Astrocyte (in vitro differentiated cells and primary cell): ENCODE measurements at regions not wholly inside any gene's neighbourhood (a gene's known extent, or its start where the extent isn't known, plus 50 kb on each side); places are given as distances from the start of the nearest gene placed in this dataset.

Experiments used
- EZH2 ChIP-seq: IDR thresholded peaks from 2 replicates; pipeline ENCODE4 v1.6.1; 2012; ENCODE audit warnings: mild to moderate bottlenecking, low read length, inconsistent platforms; ENCODE audit not compliant: insufficient read depth
- TF ChIP-seq, protein P1 (sequence below): IDR thresholded peaks from 2 replicates; pipeline ENCODE4 v1.5.1; 2011; ENCODE audit warnings: low read depth, mild to moderate bottlenecking, inconsistent platforms, low read length, moderate library complexity; ENCODE audit not compliant: insufficient read depth

DNA sequence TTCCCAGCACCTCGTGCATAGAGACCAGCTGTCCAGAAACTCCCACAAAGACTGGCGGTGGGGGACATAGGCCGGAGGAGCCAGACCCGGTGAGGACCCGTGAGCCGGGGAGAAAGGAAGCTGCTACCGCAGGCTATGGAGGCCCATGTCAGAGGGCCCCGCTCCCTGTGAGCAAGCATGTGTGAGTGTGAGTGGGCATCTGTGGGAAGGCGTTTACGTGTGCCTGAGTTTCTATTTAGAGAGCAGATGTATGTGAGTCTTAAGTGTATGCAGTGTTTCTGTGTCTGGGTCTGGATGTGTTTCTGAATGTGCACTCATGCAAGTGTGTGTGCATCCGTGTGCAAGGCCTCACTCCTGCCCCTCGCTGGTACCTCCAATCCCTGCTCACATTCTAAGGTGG is 187.8 kb upstream of the RAB6C start:
- no peak for TF ChIP-seq EZH2
- TF ChIP-seq, protein P1, sequence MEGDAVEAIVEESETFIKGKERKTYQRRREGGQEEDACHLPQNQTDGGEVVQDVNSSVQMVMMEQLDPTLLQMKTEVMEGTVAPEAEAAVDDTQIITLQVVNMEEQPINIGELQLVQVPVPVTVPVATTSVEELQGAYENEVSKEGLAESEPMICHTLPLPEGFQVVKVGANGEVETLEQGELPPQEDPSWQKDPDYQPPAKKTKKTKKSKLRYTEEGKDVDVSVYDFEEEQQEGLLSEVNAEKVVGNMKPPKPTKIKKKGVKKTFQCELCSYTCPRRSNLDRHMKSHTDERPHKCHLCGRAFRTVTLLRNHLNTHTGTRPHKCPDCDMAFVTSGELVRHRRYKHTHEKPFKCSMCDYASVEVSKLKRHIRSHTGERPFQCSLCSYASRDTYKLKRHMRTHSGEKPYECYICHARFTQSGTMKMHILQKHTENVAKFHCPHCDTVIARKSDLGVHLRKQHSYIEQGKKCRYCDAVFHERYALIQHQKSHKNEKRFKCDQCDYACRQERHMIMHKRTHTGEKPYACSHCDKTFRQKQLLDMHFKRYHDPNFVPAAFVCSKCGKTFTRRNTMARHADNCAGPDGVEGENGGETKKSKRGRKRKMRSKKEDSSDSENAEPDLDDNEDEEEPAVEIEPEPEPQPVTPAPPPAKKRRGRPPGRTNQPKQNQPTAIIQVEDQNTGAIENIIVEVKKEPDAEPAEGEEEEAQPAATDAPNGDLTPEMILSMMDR: no peak
